HAP-1 (cell line): ENCODE measurements at regions not wholly inside any gene's neighbourhood (a gene's known extent, or its start where the extent isn't known, plus 50 kb on each side); places are given as distances from the start of the nearest gene placed in this dataset.
A peak's percentile ranks its signal among the peaks of the same experiment; 100 is the strongest.
"Not testable (repeated sequence)": the region's sequence is repeated elsewhere in the genome, so short reads cannot be mapped to it uniquely, and the experiment has no call there.

ENCODE experiments used
- DNase-seq, 2 experiments: peaks; one replicate each; pipeline ENCODE4 v3.0.0-alpha.2; 2016 to 2020; ENCODE audit warnings: low spot score in 2 of 2
- H3K27me3 ChIP-seq: fragments of 250-450 bp; sonication (Bioruptor Pico); 2 replicates; pipeline ENCODE4 v1.5.1; 2020; ENCODE audit warnings: low read depth, mild to moderate bottlenecking, moderate library complexity
- H3K36me3 ChIP-seq: fragments of 250-450 bp; sonication (Bioruptor Pico); replicated peaks from 2 replicates; pipeline ENCODE4 v1.5.1; 2020; ENCODE audit warnings: mild to moderate bottlenecking
- H3K4me1 ChIP-seq: fragments of 250-450 bp; sonication (Bioruptor Pico); 2 replicates; pipeline ENCODE4 v1.5.1; 2020; ENCODE audit warnings: mild to moderate bottlenecking
- H3K4me3 ChIP-seq: fragments of 250-450 bp; sonication (Bioruptor Pico); 2 replicates; pipeline ENCODE4 v1.5.1; 2020; ENCODE audit warnings: mild to moderate bottlenecking, moderate library complexity
- H3K9me3 ChIP-seq: fragments of 250-450 bp; sonication (Bioruptor Pico); 2 replicates; pipeline ENCODE4 v1.5.1; 2020; ENCODE audit warnings: mild to moderate bottlenecking, moderate library complexity
- in situ Hi-C: fragments of 300-500 bp; cut with MboI; formaldehyde crosslinking; loops from 3 replicates; pipeline ENCODE4 v1.14.3; 2020; ENCODE audit warnings: low sequenced_read_pairs, inconsistent platforms, mixed read lengths

DNA sequence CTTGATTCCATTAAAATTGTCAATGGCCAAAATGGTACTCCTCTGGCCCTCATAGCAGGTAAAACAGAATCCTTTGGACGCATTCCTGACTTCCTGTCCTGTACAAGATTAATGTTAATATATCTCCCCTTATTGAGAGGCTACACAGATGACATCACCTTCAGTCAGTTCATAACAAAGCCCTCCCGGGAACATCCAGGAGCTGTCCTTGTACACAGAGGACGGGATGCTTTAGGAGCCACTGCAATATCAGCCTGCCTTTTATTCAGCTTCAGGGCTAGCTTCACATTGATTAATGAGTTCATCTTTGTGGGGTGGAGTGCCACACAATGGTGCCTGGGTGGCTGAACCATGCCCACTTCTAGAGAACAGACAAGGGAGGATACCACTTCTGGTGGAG is 235.1 kb downstream of the NRIP1 start:
- no peaks in the 10 kb centered on the region for H3K9me3 ChIP-seq
- no peaks in the 10 kb centered on the region for H3K36me3 ChIP-seq
- no peaks in the 10 kb centered on the region for H3K4me1 ChIP-seq
- H3K27me3 ChIP-seq: no peaks in the 10 kb centered on the region
- no peak overlapping the region for H3K4me3 ChIP-seq
- no peak for DNase-seq
- in situ Hi-C loops: no loop called here

DNA sequence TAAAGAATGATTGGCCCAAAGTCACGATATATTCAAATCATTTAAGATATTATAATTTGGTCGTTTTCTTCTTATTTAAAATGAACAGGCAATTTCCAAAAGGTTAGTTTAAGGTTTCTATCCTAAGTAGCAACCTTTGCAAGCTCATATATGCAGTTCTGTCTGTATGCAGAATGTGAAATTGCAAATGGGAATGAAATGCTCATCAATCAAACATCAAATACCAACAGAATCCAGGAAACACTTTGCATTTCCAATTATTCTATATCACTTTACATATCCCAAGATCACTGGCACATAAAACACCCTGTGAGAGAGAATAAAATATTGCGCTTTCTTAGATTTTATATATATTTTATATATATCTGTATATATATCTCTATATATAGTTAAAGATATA is 237.3 kb downstream of the NRIP1 start:
- Histone ChIP-seq H3K4me1 (no peaks in the 10 kb centered on the region), H3K9me3 (no peaks in the 10 kb centered on the region), H3K36me3 (no peaks in the 10 kb centered on the region), H3K27me3 (no peaks in the 10 kb centered on the region), H3K4me3 (no peak overlapping the region)
- in situ Hi-C loops: no loop called here
- no peak for DNase-seq

DNA sequence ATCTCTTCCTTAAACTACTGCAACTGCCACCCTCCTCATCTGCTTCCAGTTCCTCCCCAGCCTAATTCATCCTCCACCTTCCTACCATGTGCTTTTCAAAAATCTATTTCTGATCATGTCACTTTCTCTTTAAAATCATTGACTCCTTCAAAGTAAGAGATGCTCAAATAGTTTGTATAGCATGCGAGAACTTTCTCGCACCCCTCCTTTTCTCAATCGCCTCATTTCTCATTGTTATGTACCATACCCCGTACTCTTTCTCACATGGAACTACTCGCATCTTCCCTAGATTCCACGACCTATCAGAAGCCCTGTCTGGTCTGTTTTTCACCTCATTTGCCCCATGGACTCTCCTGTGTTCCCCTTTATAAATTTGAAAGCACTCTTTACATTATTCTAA is 238.2 kb downstream of the NRIP1 start:
- in situ Hi-C loops: no loop called here
- Histone ChIP-seq H3K4me3 (no peak overlapping the region), H3K27me3 (no peaks in the 10 kb centered on the region), H3K9me3 (no peaks in the 10 kb centered on the region), H3K36me3 (no peaks in the 10 kb centered on the region), H3K4me1 (no peaks in the 10 kb centered on the region)
- DNase-seq: no peak

DNA sequence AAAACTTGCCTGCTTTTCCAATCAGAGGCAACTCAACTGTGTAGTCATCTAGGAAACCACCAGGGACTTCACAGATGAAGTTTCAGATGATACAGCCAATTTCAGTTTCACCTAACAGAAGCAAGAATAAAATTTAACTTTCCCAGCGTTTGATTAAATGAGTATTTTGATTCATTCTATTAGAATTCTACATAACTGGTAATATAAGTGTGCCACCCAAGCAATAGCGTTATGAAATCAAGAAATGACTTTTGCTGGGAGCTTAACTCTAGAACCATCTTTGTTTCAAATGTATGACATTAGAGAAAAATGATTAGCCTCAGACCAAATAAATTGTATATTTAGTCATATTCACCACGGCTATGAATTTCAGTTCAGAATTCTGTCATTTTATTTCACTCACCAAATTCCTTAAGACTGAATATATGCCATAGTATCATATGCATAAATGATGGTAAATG is 239.3 kb downstream of the NRIP1 start:
- Histone ChIP-seq H3K27me3 (no peaks in the 10 kb centered on the region), H3K4me1 (no peaks in the 10 kb centered on the region), H3K36me3 (no peaks in the 10 kb centered on the region), H3K9me3 (no peaks in the 10 kb centered on the region), H3K4me3 (no peak overlapping the region)
- no peak for DNase-seq
- in situ Hi-C loops: no loop called here

DNA sequence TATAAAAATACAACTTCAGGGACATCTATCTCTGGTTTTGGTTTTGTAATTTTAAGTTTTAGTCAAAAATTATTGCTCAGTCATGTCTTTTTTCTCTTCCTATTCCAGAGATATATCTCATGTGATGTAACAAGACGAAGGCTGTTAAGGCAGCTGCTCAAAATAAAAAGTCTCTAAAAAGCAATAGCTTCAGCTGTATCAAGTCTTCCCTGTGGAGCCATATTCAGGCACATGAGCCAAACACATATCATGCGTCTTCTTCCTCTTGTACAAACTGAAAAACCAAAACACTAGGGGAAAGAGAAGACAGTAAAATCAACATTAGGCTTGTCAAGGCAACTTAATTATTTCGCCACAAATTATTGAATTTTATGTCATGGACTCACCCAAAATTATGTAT is 240.7 kb downstream of the NRIP1 start:
- no peak for DNase-seq
- no peaks in the 10 kb centered on the region for H3K27me3 ChIP-seq
- no peaks in the 10 kb centered on the region for H3K36me3 ChIP-seq
- in situ Hi-C loops: no loop called here
- H3K4me1 ChIP-seq: no peaks in the 10 kb centered on the region
- no peak overlapping the region for H3K4me3 ChIP-seq
- no peaks in the 10 kb centered on the region for H3K9me3 ChIP-seq

- Histone ChIP-seq H3K27me3 (no peaks in the 10 kb centered on the region), H3K9me3 (no peaks in the 10 kb centered on the region), H3K4me1 (no peaks in the 10 kb centered on the region), H3K36me3 (no peaks in the 10 kb centered on the region), H3K4me3 (no peak overlapping the region)
- in situ Hi-C loops: no loop called here
- DNase-seq: no peak
Observed at GRCh38 chr21:14817311-14817710, 247.5 kb downstream of the NRIP1 start.

DNA sequence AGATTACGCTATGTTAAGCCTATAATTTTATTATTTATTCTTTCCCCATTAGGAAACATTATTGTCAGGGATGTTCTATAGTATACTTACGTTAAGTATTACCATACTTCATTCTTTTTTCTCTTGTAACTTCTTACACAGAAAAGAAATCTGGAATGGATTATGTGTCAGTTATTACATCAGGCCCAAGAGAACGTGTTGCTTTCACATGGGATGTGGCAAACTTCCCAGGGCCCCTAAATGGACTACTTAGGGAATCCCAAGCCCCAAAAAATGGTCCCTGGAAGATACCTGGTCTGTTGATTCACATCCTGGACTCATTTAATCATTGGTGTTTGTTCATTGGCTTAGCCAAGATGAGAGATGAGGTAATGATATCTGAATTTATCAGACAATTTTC is 249.8 kb downstream of the NRIP1 start:
- in situ Hi-C loops: no loop called here
- H3K4me3 ChIP-seq: no peak overlapping the region
- H3K9me3 ChIP-seq: no peaks in the 10 kb centered on the region
- no peaks in the 10 kb centered on the region for H3K36me3 ChIP-seq
- H3K27me3 ChIP-seq: no peaks in the 10 kb centered on the region
- no peak for DNase-seq
- no peaks in the 10 kb centered on the region for H3K4me1 ChIP-seq

DNA sequence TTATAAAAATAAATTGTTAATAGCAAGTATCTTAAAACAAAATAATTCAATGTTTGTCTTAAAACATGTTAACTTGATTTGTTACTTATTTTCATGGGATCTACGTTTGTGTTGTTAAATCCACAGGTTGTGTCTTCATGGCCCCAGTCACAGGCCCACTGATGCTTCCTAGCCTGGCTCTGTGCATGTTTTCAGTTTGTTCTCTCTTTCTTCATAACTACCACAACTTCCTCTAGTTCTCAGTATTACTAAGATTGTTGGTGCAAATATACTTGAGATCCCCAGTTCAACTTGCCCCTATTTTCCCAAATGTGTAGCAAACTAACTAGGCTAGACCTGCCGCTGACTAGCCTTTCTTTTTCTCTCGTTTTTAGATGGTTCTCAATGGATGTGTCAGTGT is 250.5 kb downstream of the NRIP1 start:
- DNase-seq: no peak
- H3K4me1 ChIP-seq: no peaks in the 10 kb centered on the region
- no peaks in the 10 kb centered on the region for H3K36me3 ChIP-seq
- no peaks in the 10 kb centered on the region for H3K9me3 ChIP-seq
- in situ Hi-C loops: no loop called here
- H3K4me3 ChIP-seq: no peak overlapping the region
- no peaks in the 10 kb centered on the region for H3K27me3 ChIP-seq

GRCh38 chr21:14804170-14804569 is 258.1 kb upstream of the SAMSN1 start:
- in situ Hi-C loops, H3K9me3 ChIP-seq, H3K27me3 ChIP-seq, H3K36me3 ChIP-seq, H3K4me3 ChIP-seq, H3K4me1 ChIP-seq, DNase-seq: not testable (repeated sequence)

GRCh38 chr21:14797543-14797942 is 251.4 kb upstream of the SAMSN1 start:
- DNase-seq: no peak
- Histone ChIP-seq H3K4me3 (no peak overlapping the region), H3K36me3 (no peaks in the 10 kb centered on the region), H3K9me3 (no peaks in the 10 kb centered on the region; the same call in 1 of the 2 replicates), H3K27me3 (no peaks in the 10 kb centered on the region), H3K4me1 (no peaks in the 10 kb centered on the region)
- in situ Hi-C loops: no loop called here

- H3K36me3 ChIP-seq: no peaks in the 10 kb centered on the region
- H3K4me1 ChIP-seq: no peaks in the 10 kb centered on the region
Observed at GRCh38 chr21:14787312-14787711, 241.2 kb upstream of the SAMSN1 start.

DNA sequence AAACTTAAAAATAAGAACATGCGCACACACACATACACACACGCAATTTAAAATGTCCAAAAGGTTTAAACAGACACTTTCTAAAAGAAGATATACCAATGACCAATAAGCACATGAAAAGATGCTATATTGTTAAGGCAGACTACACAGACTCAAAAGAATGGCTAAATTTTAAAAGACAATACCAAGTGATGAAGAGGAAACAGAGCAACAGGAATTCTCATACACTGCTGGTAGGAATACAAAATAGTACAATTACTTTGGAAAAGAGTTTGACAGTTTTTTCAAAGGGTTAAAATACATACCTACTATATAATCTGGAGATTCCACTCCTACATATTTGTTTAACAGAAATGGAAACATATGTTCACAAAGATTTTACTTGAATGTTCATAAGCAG is 239.6 kb upstream of the SAMSN1 start:
- Histone ChIP-seq H3K4me1 (no peaks in the 10 kb centered on the region), H3K36me3 (no peaks in the 10 kb centered on the region), H3K9me3 (no peaks in the 10 kb centered on the region), H3K4me3 (no peak overlapping the region), H3K27me3 (no peaks in the 10 kb centered on the region)
- no peak for DNase-seq
- in situ Hi-C loops: no loop called here

More at GRCh38 chr21:14787312-14787711, 241.2 kb upstream of the SAMSN1 start:
- in situ Hi-C loops: no loop called here
- no peak for DNase-seq
- H3K4me3 ChIP-seq: no peak overlapping the region
- no peaks in the 10 kb centered on the region for H3K27me3 ChIP-seq
- H3K9me3 ChIP-seq: no peaks in the 10 kb centered on the region

DNA sequence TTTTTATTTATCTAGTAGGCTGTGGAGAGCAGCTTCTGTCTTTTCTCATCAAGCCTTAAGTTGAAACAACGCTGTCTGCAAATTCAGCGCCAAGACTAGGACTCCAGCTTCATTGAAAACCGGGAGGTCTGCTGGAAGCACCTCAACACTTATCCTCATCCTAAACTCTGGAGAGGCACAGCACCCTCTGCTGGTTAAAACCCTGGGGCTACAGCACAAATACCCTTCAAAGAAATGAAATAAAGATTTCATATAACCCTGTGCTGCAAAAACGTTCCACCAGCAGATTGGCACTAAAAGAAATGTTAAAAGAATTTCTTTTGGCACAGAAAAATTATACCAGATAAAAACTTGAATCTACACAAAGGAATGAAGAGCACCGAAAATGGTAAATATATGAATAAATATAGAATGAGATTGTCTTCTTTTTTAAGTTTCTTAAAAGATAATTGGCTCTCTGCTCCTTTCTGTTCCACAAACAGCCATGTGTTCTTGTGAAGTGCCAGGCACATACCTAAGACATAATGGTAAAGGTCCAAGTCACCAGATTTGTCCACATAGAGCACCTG is 227.7 kb upstream of the SAMSN1 start:
- peak in 1 of 2 experiments; percentile 35 for DNase-seq

DNA sequence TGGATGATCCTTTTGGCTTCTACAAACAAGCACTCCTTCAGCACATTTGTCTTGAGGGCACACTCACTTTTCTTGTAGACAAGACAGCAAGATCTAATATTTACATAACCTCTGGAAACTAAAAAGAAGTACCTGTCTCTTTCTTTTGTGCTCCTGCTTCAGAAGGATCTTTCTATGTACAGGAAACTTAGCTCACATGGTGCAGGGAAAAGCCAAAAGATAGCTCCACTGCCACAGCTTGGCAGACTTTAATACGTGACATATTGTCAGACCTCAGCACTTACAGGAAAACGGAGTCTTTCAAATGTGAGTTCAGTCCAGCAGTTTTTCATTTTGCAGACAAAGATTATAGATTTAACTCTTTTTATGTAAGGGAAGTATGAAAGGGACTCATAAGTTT is 225.5 kb upstream of the SAMSN1 start:
- Histone ChIP-seq H3K4me3 (no peak overlapping the region), H3K9me3 (no peaks in the 10 kb centered on the region), H3K4me1 (no peaks in the 10 kb centered on the region), H3K27me3 (no peaks in the 10 kb centered on the region), H3K36me3 (no peaks in the 10 kb centered on the region)
- in situ Hi-C loops: no loop called here
- DNase-seq: no peak

More for the DNA sequence above, 227.7 kb upstream of the SAMSN1 start:
- Histone ChIP-seq H3K4me1 (no peaks in the 10 kb centered on the region), H3K4me3 (no peak overlapping the region), H3K27me3 (no peaks in the 10 kb centered on the region), H3K36me3 (no peaks in the 10 kb centered on the region), H3K9me3 (no peaks in the 10 kb centered on the region)
- in situ Hi-C loops: no loop called here

- Histone ChIP-seq H3K4me3 (no peak overlapping the region), H3K36me3 (no peaks in the 10 kb centered on the region), H3K4me1 (no peaks in the 10 kb centered on the region), H3K27me3 (no peaks in the 10 kb centered on the region), H3K9me3 (no peaks in the 10 kb centered on the region)
- DNase-seq: no peak
- in situ Hi-C loops: no loop called here
Observed at GRCh38 chr21:14768042-14768441, 221.9 kb upstream of the SAMSN1 start.
